ENCODE measurements at regions not wholly inside any gene's neighbourhood (a gene's known extent, or its start where the extent isn't known, plus 50 kb on each side); places are given as distances from the start of the nearest gene placed in this dataset.

DNA sequence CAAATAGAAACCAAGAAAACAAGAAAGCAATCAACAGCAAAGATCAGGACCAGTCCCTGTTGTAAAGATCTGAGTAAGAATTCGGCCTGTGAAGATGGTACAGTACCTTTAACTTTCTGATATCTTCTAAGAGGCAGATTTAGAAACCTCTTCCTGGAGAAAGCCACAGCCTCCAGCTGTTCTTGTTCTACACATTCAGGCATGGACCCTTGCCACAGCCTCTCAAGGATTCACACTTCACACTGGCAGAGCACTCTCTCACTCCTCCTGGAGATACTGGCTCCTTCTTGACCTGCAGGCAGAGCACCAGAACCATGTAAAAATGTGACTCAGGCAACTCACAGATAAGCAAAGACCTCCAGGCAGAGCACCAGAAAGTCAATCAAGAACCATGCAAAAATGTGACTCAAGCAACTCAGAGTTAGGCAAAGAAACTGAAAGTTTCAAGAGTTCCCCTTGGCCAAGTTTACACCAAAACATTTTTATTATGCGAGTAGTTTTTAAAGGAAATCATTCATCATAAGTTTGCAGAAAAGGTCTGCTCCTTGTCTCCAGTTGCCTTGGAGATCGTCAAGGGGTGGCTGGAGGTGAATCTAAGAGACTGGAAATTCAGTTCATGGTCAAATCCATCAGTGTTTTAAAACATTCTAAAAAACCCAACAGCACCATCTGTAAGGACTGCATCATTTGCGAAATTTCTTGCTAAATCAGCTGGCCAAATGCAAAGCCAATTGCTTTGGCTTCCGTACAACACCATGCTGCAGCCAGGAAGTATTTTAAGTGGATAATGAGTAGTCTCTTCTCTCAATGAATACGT is 119.3 kb upstream of the MDM1 start:
- TF ChIP-seq, protein P1, sequence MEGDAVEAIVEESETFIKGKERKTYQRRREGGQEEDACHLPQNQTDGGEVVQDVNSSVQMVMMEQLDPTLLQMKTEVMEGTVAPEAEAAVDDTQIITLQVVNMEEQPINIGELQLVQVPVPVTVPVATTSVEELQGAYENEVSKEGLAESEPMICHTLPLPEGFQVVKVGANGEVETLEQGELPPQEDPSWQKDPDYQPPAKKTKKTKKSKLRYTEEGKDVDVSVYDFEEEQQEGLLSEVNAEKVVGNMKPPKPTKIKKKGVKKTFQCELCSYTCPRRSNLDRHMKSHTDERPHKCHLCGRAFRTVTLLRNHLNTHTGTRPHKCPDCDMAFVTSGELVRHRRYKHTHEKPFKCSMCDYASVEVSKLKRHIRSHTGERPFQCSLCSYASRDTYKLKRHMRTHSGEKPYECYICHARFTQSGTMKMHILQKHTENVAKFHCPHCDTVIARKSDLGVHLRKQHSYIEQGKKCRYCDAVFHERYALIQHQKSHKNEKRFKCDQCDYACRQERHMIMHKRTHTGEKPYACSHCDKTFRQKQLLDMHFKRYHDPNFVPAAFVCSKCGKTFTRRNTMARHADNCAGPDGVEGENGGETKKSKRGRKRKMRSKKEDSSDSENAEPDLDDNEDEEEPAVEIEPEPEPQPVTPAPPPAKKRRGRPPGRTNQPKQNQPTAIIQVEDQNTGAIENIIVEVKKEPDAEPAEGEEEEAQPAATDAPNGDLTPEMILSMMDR (IDR thresholded peaks at IDR 0.05; ENCODE audit: borderline replicate concordance, control extremely low read depth, extremely low read depth, insufficient read depth, missing control alignments): no peak
- DNase-seq (ENCODE audit: low spot score): peak; percentile 17
- in situ Hi-C loops (cut with MboI; ENCODE audit: low sequenced_read_pairs, unreplicated experiment): no loop called here

DNA sequence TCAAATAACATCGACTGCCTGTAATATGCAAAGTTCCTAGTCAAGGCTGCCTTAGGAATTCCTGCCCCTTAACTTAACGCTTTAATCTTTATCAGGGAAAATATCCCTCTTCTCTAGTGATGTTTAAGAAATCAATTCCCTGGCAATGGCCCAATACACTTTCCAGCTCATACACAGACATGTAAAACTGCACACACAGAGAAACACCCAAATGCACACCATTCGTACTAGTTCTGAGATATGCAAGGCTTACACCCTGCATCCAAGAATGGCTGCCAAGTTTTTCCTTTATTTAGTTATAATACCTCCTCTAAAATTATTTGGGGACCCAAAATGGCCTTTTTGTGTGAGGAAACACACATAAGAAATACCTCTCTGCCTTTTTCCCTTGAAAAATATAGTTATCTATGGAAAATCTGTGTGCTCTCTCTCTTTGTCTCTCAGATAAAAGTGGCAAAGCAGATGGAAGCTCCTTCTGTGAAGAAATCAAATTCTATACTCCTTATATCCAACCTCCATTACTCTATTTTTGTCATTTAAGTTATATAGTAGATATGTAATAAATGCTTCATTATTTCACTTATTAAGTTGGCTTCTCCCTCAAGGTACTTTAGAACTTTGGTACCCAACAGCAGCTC is 120.0 kb upstream of the MDM1 start:
- DNase-seq (ENCODE audit: low spot score): no peak
- in situ Hi-C loops (cut with MboI; ENCODE audit: low sequenced_read_pairs, unreplicated experiment): no loop called here
- TF ChIP-seq, protein P1 (IDR thresholded peaks at IDR 0.05; ENCODE audit: borderline replicate concordance, control extremely low read depth, extremely low read depth, insufficient read depth, missing control alignments): no peak

GRCh38 chr12:68453278-68453677 is 121.1 kb upstream of the MDM1 start:
- in situ Hi-C loops (cut with MboI; ENCODE audit: low sequenced_read_pairs, unreplicated experiment): no loop called here
- DNase-seq (ENCODE audit: low spot score): no peak
- TF ChIP-seq, protein P1 (IDR thresholded peaks at IDR 0.05; ENCODE audit: borderline replicate concordance, control extremely low read depth, extremely low read depth, insufficient read depth, missing control alignments): no peak

DNA sequence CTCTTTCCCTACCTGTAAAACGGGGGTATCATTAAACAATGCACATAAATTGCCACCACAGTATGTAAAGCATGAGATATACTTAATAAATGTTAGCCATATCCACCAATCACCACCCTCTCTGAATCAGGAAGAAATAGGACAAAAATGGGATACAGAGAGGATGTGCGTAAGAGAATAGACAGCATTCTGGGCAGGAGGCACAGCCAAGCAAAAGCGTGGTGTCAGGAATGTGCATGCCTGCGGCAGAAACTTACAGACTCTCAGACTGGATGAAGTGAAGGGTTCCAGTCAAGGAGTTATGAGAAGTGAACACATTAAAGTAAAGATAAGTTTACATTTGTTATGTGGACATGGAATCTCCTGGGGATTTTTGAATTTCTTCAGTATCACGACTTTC is 121.7 kb upstream of the MDM1 start:
- DNase-seq (ENCODE audit: low spot score): no peak
- in situ Hi-C loops (cut with MboI; ENCODE audit: low sequenced_read_pairs, unreplicated experiment): no loop called here
- TF ChIP-seq, protein P1 (IDR thresholded peaks at IDR 0.05; ENCODE audit: borderline replicate concordance, control extremely low read depth, extremely low read depth, insufficient read depth, missing control alignments): no peak

- in situ Hi-C loops (cut with MboI; ENCODE audit: low sequenced_read_pairs, unreplicated experiment): no loop called here
- DNase-seq (ENCODE audit: low spot score): no peak
- TF ChIP-seq, protein P1 (IDR thresholded peaks at IDR 0.05; ENCODE audit: borderline replicate concordance, control extremely low read depth, extremely low read depth, insufficient read depth, missing control alignments): no peak
Observed at GRCh38 chr12:68454892-68455291, 122.7 kb upstream of the MDM1 start.

GRCh38 chr12:68455691-68456345 is 123.7 kb upstream of the MDM1 start:
- TF ChIP-seq, protein P1 (IDR thresholded peaks at IDR 0.05; ENCODE audit: borderline replicate concordance, control extremely low read depth, extremely low read depth, insufficient read depth, missing control alignments): no peak
- DNase-seq (ENCODE audit: low spot score): no peak
- in situ Hi-C loops (cut with MboI; ENCODE audit: low sequenced_read_pairs, unreplicated experiment): no loop called here

Measured in GM13976 (cell line).